ENCODE measurements at regions not wholly inside any gene's neighbourhood (a gene's known extent, or its start where the extent isn't known, plus 50 kb on each side); places are given as distances from the start of the nearest gene placed in this dataset.
"Not testable (repeated sequence)": the region's sequence is repeated elsewhere in the genome, so short reads cannot be mapped to it uniquely, and the experiment has no call there.

DNA sequence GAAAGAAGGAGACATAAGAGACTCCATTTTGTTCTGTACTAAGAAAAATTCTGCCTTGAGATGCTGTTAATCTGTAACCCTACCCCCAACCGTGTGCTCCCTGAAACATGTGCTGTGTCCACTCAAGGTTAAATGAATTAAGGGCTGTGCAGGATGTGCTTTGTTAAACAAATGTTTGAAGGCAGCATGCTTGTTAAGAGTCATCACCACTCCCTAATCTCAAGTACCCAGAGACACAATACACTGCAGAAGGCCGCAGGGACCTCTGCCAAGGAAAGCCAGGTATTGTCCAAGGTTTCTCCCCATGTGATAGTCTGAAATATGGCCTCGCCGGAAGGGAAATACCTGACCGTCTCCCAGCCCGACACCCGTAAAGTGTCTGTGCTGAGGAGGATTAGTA is 152.4 kb upstream of the NOTCH2NLA start:
- TF ChIP-seq, protein P1, sequence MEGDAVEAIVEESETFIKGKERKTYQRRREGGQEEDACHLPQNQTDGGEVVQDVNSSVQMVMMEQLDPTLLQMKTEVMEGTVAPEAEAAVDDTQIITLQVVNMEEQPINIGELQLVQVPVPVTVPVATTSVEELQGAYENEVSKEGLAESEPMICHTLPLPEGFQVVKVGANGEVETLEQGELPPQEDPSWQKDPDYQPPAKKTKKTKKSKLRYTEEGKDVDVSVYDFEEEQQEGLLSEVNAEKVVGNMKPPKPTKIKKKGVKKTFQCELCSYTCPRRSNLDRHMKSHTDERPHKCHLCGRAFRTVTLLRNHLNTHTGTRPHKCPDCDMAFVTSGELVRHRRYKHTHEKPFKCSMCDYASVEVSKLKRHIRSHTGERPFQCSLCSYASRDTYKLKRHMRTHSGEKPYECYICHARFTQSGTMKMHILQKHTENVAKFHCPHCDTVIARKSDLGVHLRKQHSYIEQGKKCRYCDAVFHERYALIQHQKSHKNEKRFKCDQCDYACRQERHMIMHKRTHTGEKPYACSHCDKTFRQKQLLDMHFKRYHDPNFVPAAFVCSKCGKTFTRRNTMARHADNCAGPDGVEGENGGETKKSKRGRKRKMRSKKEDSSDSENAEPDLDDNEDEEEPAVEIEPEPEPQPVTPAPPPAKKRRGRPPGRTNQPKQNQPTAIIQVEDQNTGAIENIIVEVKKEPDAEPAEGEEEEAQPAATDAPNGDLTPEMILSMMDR (IDR thresholded peaks at IDR 0.05): not testable (repeated sequence)
- TF ChIP-seq EZH2 (IDR thresholded peaks at IDR 0.05; ENCODE audit: borderline replicate concordance, insufficient read depth, low read depth, low read length, poor library complexity, severe bottlenecking): not testable (repeated sequence)

All from B cell (primary cell).